DOHH2 (cell line): ENCODE measurements at regions not wholly inside any gene's neighbourhood (a gene's known extent, or its start where the extent isn't known, plus 50 kb on each side); places are given as distances from the start of the nearest gene placed in this dataset.

Experiments used
- H3F3A ChIP-seq: fragments of 200-600 bp; sonication (generic), shearing (Covaris generic); 2 replicates; pipeline ENCODE4 v1.6.0; 2016; ENCODE audit warnings: antibody characterized with exemption, mild to moderate bottlenecking; ENCODE audit not compliant: control insufficient read depth, insufficient read depth
- H3K27ac ChIP-seq: fragments of 200-600 bp; sonication (generic); 2 replicates; pipeline ENCODE4 v1.5.1; 2014; ENCODE audit warnings: low read depth, mild to moderate bottlenecking, low read length, moderate library complexity
- H3K27me3 ChIP-seq: fragments of 200-600 bp; sonication (generic); 2 replicates; pipeline ENCODE4 v1.6.1; 2014; ENCODE audit warnings: mild to moderate bottlenecking, low read length, mixed read lengths; ENCODE audit not compliant: control insufficient read depth
- H3K36me3 ChIP-seq: fragments of 200-600 bp; sonication (generic); 2 replicates; pipeline ENCODE4 v1.6.1; 2014; ENCODE audit warnings: mild to moderate bottlenecking, low read length, moderate library complexity, mixed read lengths; ENCODE audit not compliant: control insufficient read depth
- H3K4me1 ChIP-seq: fragments of 200-600 bp; sonication (generic); 2 replicates; pipeline ENCODE4 v1.6.1; 2014; ENCODE audit warnings: mild to moderate bottlenecking, low read length, mixed read lengths; ENCODE audit not compliant: control insufficient read depth
- H3K4me2 ChIP-seq: fragments of 200-600 bp; sonication (generic); 2 replicates; pipeline ENCODE4 v1.6.0; 2014; ENCODE audit warnings: mild to moderate bottlenecking, low read length, moderate library complexity
- H3K4me3 ChIP-seq: fragments of 200-600 bp; sonication (generic); 2 replicates; pipeline ENCODE4 v1.5.1; 2014; ENCODE audit warnings: mild to moderate bottlenecking, low read length, mixed read lengths
- H3K79me2 ChIP-seq: fragments of 200-600 bp; sonication (generic); 2 replicates; pipeline ENCODE4 v1.6.1; 2014; ENCODE audit warnings: mild to moderate bottlenecking, low read length, mixed read lengths; ENCODE audit not compliant: control insufficient read depth
- H3K9me2 ChIP-seq: fragments of 200-600 bp; sonication (generic); replicated peaks from 2 replicates; pipeline ENCODE4 v1.6.1; 2014; ENCODE audit warnings: mild to moderate bottlenecking, low read length, mixed read lengths; ENCODE audit not compliant: control insufficient read depth
- H3K9me3 ChIP-seq: fragments of 200-600 bp; sonication (generic); 2 replicates; pipeline ENCODE4 v1.6.1; 2014; ENCODE audit warnings: antibody characterized with exemption, low read length, mixed read lengths; ENCODE audit not compliant: control insufficient read depth, insufficient read depth
- H4K20me1 ChIP-seq: fragments of 200-600 bp; sonication (generic); 2 replicates; pipeline ENCODE4 v1.6.0; 2014; ENCODE audit warnings: low read depth, mild to moderate bottlenecking, antibody characterized with exemption, low read length, moderate library complexity; ENCODE audit not compliant: control insufficient read depth, insufficient read depth
- CTCF ChIP-seq: fragments of 200-600 bp; sonication (generic); IDR thresholded peaks from one replicate; pipeline ENCODE4 v1.5.1; 2014; ENCODE audit warnings: antibody characterized with exemption, mild to moderate bottlenecking, low read depth, low read length; ENCODE audit not compliant: poor library complexity, severe bottlenecking
- EZH2phosphoT487 ChIP-seq: fragments of 200-600 bp; sonication (generic); IDR thresholded peaks from 2 replicates; pipeline ENCODE4 v1.6.1; 2017; ENCODE audit warnings: borderline replicate concordance, mild to moderate bottlenecking, antibody characterized with exemption, low read length, moderate library complexity, mixed read lengths

GRCh38 chr13:74070513-74070912, 63.7 kb downstream of the KLF12 start:
- peaks cover 7% of the 10 kb centered on the region for H3K36me3 ChIP-seq
- H3F3A ChIP-seq: no peaks in the 10 kb centered on the region
- no peaks in the 10 kb centered on the region for H4K20me1 ChIP-seq
- no peaks in the 10 kb centered on the region for H3K9me2 ChIP-seq
- peaks cover 83% of the 10 kb centered on the region for H3K79me2 ChIP-seq
- peak overlapping the region; percentile 31 for H3K4me3 ChIP-seq
- TF ChIP-seq EZH2phosphoT487: no peak
- no peak for TF ChIP-seq CTCF
- H3K9me3 ChIP-seq: no peaks in the 10 kb centered on the region
- H3K27ac ChIP-seq: peak overlapping the region; percentile 44
- peak overlapping the region; percentile 55 for H3K4me2 ChIP-seq
- no peaks in the 10 kb centered on the region for H3K27me3 ChIP-seq
- H3K4me1 ChIP-seq: peaks cover 58% of the 10 kb centered on the region

GRCh38 chr13:74070065-74070464, 64.1 kb downstream of the KLF12 start:
- H3K27ac ChIP-seq: peak overlapping the region; percentile 44
- peaks cover 7% of the 10 kb centered on the region for H3K36me3 ChIP-seq
- TF ChIP-seq EZH2phosphoT487 (no peak), CTCF (no peak)
- H4K20me1 ChIP-seq: no peaks in the 10 kb centered on the region
- H3K9me3 ChIP-seq: no peaks in the 10 kb centered on the region
- peaks cover 57% of the 10 kb centered on the region for H3K4me1 ChIP-seq
- H3K27me3 ChIP-seq: no peaks in the 10 kb centered on the region
- H3K4me2 ChIP-seq: peak overlapping the region; percentile 55
- H3F3A ChIP-seq: no peaks in the 10 kb centered on the region
- H3K79me2 ChIP-seq: peaks cover 82% of the 10 kb centered on the region
- no peaks in the 10 kb centered on the region for H3K9me2 ChIP-seq
- H3K4me3 ChIP-seq: peak overlapping the region; percentile 31

DNA sequence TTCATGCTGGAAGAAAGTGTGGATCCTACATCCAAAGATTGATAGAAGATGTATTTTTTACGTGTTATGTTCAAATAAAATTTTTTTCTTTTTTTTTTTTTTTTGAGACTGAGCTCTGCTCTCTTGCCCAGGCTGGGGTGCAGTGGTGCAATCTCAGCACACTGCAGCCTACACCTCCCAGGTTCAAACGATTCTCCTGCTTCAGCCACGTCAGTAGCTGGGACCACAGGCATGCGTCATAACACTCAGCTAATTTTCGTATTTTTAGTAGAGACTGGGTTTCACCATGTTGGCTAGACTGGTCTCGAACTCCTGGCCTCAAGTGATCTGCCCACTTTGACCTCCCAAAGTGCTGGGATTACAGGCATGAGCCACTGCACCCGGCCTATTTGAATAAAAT, 65.7 kb downstream of the KLF12 start:
- Histone ChIP-seq H3K4me1 (peaks cover 58% of the 10 kb centered on the region), H3K79me2 (peaks cover 81% of the 10 kb centered on the region), H3K27ac (no peak overlapping the region), H3K4me2 (no peak overlapping the region), H3K9me2 (no peaks in the 10 kb centered on the region), H3F3A (no peaks in the 10 kb centered on the region), H3K36me3 (peaks cover 7% of the 10 kb centered on the region), H3K9me3 (no peaks in the 10 kb centered on the region), H3K27me3 (no peaks in the 10 kb centered on the region), H4K20me1 (no peaks in the 10 kb centered on the region), H3K4me3 (no peak overlapping the region)
- no peak for TF ChIP-seq EZH2phosphoT487
- TF ChIP-seq CTCF: no peak
